ENCODE measurements at regions not wholly inside any gene's neighbourhood (a gene's known extent, or its start where the extent isn't known, plus 50 kb on each side); places are given as distances from the start of the nearest gene placed in this dataset.

DNA sequence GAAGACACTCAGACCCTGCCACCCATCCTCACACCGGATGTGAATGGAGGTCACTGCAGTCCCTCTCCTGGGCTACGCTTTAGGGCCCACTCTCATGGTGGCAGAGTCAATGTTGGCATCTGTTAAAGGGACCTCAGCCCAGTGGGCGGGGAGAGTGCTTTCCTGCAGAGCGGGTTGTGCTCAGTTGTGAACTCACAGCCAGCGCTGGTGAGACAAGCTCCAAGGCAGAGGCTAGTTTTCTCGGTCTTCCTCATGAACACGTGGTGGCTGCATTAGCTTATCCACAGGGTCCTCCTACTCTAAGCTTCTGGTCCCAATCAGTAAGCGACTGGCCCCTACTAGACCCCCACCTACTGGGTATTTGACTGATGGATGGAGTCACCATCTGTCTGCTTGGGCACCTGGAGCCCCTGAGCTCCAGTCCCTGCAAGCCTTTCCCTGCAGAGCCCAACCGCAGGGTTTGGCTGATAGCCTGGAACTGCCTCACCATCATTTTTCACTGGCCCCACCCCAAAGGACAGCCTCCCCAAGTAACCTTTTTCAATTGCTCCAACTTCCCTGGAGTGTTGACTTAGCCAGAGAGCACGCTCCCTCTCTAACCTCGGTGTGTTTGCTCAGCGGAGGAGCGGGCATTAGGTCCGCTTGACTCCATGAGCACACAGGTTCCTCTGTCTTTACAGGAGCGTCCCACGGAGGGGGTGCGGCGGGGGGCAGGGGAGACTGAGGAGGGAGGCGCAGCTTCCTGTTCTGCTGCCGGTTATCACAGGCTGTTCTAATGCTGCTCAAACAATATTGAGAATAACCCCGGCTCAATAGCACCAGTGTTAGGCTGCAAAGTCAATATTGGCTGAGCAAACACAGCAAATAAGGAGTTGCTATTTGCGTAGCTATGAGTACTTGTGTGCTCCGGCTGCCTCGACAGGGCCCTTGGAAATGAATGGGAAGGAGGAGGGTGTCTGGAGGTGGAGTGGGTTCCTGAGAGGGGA is 141.7 kb downstream of the RPLP1 start:
- no peak for TF ChIP-seq CTCF (IDR thresholded peaks at IDR 0.05; ENCODE audit: insufficient read depth, low read length, missing control alignments)
- POLR2A ChIA-PET = no interaction called here
- CTCF ChIA-PET = interaction anchor here (1.3 kb wide), 1 partner anchor 8 kb away, joined by 4 read pairs; no protein-coding TSS in a partner anchor
- DNase-seq (ENCODE audit: low read depth, low spot score) = no peak
- no peak overlapping the region for H3K4me3 ChIP-seq (ENCODE audit: low read depth, low read length)

GRCh38 chr15:69595009-69595791 is 142.6 kb downstream of the RPLP1 start:
- DNase-seq (ENCODE audit: low read depth, low spot score) = no peak
- CTCF ChIA-PET = no interaction called here
- no peak for TF ChIP-seq CTCF (IDR thresholded peaks at IDR 0.05; ENCODE audit: insufficient read depth, low read length, missing control alignments)
- H3K4me3 ChIP-seq (ENCODE audit: low read depth, low read length) = no peak overlapping the region
- POLR2A ChIA-PET = no interaction called here

DNA sequence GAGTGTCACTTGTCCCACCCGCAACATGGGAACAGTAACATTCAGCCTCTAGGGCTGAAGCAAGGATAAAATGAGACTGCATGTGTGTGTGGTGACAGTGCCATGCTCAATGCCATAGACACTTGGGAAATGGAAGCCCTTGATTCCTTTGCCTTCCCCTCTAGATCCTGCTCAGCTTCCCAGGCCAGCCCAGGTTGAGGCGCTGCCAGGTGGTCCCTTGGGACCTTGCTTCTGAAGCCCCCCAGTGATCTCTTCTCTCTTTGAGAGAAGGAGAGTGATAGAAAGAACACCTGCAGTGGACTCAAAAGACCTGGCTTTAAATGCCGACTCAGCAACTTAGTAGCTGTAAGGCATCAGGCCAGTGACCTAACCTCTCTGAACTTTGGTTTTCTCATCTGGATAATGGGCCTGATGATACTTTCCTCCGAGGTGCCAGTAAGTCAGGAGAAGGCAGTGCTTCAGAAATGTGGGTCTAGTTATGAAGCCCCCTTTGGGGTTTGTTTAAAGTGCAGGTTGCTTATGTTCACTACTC is 144.5 kb downstream of the RPLP1 start:
- ChIA-PET CTCF (no interaction called here), POLR2A (no interaction called here)
- H3K4me3 ChIP-seq (ENCODE audit: low read depth, low read length) = no peak overlapping the region
- no peak for DNase-seq (ENCODE audit: low read depth, low spot score)
- TF ChIP-seq CTCF (IDR thresholded peaks at IDR 0.05; ENCODE audit: insufficient read depth, low read length, missing control alignments) = no peak

DNA sequence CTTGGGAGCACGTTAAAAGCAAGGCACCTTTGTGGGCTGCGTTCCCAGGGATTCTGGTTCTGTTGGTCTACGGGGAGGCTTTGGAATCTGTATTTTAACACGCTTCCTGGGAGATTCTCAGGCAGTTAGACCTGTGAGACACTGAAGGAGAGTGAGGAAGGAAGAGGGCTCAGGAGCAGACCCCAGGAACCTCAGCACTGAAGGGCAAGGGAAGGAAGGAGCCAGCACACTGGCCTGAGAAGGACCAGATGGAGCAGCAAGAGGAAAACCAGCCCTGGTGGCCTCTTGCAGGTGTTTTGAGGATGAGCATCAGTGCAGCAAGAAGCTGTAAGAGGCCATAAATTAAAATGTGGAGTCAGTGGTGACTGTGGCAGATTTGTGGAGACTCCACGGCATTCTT is 146.7 kb downstream of the RPLP1 start:
- POLR2A ChIA-PET = no interaction called here
- CTCF ChIA-PET = no interaction called here
- no peak for DNase-seq (ENCODE audit: low read depth, low spot score)
- H3K4me3 ChIP-seq (ENCODE audit: low read depth, low read length) = no peak overlapping the region
- TF ChIP-seq CTCF (IDR thresholded peaks at IDR 0.05; ENCODE audit: insufficient read depth, low read length, missing control alignments) = no peak

DNA sequence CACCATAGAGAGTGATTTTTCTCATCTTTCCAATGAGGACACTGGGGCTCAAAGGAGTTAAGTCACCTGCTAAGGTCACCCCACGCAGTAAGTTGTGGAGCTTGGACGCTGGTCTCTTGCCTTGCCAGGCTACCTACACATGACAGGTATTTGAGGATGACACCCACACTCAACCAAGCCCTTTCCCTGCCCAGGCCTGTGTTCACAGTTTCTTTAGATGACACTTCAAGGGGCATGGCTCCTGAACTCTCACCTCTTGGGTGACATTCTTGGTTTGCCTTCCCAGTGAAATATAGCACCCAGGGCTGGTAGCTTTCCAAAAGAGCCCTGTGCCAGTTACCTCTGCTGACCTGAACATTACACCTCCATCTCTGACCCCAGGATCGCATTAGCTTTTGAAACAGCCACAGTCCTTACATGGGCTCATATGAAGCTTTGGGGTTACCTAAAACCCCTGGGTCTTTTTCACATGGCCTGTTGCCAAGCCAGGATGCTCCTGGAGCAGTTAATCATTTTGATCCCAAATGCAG is 148.0 kb downstream of the RPLP1 start:
- no peak for TF ChIP-seq CTCF (IDR thresholded peaks at IDR 0.05; ENCODE audit: insufficient read depth, low read length, missing control alignments)
- DNase-seq (ENCODE audit: low read depth, low spot score) = no peak
- ChIA-PET CTCF (no interaction called here), POLR2A (no interaction called here)
- no peak overlapping the region for H3K4me3 ChIP-seq (ENCODE audit: low read depth, low read length)
